ENCODE measurements at regions not wholly inside any gene's neighbourhood (a gene's known extent, or its start where the extent isn't known, plus 50 kb on each side); places are given as distances from the start of the nearest gene placed in this dataset.

DNA sequence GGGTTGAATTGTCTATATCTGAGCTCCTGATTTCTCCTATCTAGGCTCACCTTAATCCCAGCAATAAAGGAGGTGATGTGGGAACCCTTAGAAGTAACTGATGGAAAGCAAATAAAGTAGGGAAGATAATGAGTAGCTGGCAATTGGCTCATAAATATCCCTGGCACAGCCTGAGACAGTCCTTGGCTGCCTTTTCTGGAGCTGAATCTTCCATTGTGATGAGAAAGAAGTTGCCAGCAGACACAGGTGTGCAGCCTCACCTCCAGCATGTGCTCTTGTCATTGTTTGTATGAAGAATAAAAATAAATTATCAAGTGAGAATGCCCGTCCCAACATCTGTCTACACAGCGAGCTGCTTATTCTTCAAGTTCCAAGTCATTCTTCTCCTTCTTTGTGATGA is 53.2 kb upstream of the RASGRP1 start:
- H3K9ac ChIP-seq (replicated peaks; ENCODE audit: extremely low read depth, insufficient read depth, low read length): no peak overlapping the region
- H3K36me3 ChIP-seq (ENCODE audit: control insufficient read depth in 2 of 2, extremely low read depth in 1 of 2, insufficient read depth in 2 of 2, low read length in 2 of 2): no peaks in the 10 kb centered on the region
- no peaks in the 10 kb centered on the region for H3K4me1 ChIP-seq (ENCODE audit: control insufficient read depth, extremely low read depth, insufficient read depth, low read length)
- ChIA-PET CTCF (interaction anchor here (1.1 to 2.9 kb wide), 4 partner anchors 13 to 54 kb away, joined by 3 to 13 read pairs (median 4); no protein-coding TSS in a partner anchor), POLR2A (interaction anchor here (0.7 kb wide), 1 partner anchor 175 kb away, joined by 8 read pairs; no protein-coding TSS in a partner anchor)
- H3K4me2 ChIP-seq (ENCODE audit: insufficient read depth, low read length): no peak overlapping the region
- H3K9me3 ChIP-seq (replicated peaks; ENCODE audit: control insufficient read depth, insufficient read depth, low read length): no peaks in the 10 kb centered on the region
- no peaks in the 10 kb centered on the region for H4K20me1 ChIP-seq (replicated peaks; ENCODE audit: control insufficient read depth, extremely low read depth, insufficient read depth, low read length)
- no peak overlapping the region for H3K27ac ChIP-seq (ENCODE audit: insufficient read depth, low read depth, low read length)
- H3K4me3 ChIP-seq (replicated peaks in 1 of 3; ENCODE audit: insufficient read depth in 1 of 3, low read depth in 1 of 3, low read length in 3 of 3): no peak overlapping the region
- no peak overlapping the region for H2AFZ ChIP-seq (ENCODE audit: low read depth, low read length)
- BruUV-seq (replicated peaks): no TSS peak
- H3K27me3 ChIP-seq (ENCODE audit: control insufficient read depth in 2 of 2, insufficient read depth in 2 of 2, low read length in 2 of 2): peaks cover 6 to 12% of the 10 kb centered on the region in 2 experiments
- no peaks in the 10 kb centered on the region for H3K9me1 ChIP-seq (replicated peaks; ENCODE audit: control insufficient read depth, extremely low read depth, insufficient read depth, low read length)
- H3K79me2 ChIP-seq (ENCODE audit: control insufficient read depth, insufficient read depth, low read length): no peaks in the 10 kb centered on the region
- FAIRE-seq (no peak), DNase-seq (ENCODE audit: low read depth, low spot score) (no peak)
- no peak for TF ChIP-seq POLR2AphosphoS5 (IDR thresholded peaks at IDR 0.05; ENCODE audit: insufficient read depth, low read depth, low read length)
- TF ChIP-seq MYC (IDR thresholded peaks at IDR 0.05; ENCODE audit: low read depth, low read length): no peak
- no peak for TF ChIP-seq POLR2A (IDR thresholded peaks at IDR 0.05; ENCODE audit: low read depth, low read length)
- no peak for TF ChIP-seq FOS (IDR thresholded peaks at IDR 0.05; ENCODE audit: borderline replicate concordance, insufficient read depth, low read length)
- TF ChIP-seq, protein P1, sequence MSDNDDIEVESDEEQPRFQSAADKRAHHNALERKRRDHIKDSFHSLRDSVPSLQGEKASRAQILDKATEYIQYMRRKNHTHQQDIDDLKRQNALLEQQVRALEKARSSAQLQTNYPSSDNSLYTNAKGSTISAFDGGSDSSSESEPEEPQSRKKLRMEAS (IDR thresholded peaks at IDR 0.05; ENCODE audit: insufficient read depth, insufficient read length): no peak
- TF ChIP-seq JUN (IDR thresholded peaks at IDR 0.05; ENCODE audit: borderline replicate concordance, insufficient read depth, insufficient read length, low read depth): no peak
- TF ChIP-seq GATA2 (IDR thresholded peaks at IDR 0.05; ENCODE audit: insufficient read depth, insufficient read length, low read depth, low read length): no peak
- TF ChIP-seq, protein P2, sequence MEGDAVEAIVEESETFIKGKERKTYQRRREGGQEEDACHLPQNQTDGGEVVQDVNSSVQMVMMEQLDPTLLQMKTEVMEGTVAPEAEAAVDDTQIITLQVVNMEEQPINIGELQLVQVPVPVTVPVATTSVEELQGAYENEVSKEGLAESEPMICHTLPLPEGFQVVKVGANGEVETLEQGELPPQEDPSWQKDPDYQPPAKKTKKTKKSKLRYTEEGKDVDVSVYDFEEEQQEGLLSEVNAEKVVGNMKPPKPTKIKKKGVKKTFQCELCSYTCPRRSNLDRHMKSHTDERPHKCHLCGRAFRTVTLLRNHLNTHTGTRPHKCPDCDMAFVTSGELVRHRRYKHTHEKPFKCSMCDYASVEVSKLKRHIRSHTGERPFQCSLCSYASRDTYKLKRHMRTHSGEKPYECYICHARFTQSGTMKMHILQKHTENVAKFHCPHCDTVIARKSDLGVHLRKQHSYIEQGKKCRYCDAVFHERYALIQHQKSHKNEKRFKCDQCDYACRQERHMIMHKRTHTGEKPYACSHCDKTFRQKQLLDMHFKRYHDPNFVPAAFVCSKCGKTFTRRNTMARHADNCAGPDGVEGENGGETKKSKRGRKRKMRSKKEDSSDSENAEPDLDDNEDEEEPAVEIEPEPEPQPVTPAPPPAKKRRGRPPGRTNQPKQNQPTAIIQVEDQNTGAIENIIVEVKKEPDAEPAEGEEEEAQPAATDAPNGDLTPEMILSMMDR (IDR thresholded peaks at IDR 0.05; ENCODE audit: extremely low read depth in 1 of 2, insufficient read depth in 1 of 2, low read depth in 1 of 2, low read length in 2 of 2): no peak
- TF ChIP-seq EZH2 (IDR thresholded peaks at IDR 0.05; ENCODE audit: borderline replicate concordance, low read depth, low read length, severe bottlenecking): no peak
- dilution Hi-C loops (cut with MboI; ENCODE audit: extremely low pct_ligation_motif_present, low sequenced_read_pairs): no loop called here
- intact Hi-C loops (cut with micrococcal nuclease): no loop called here

Measured in endothelial cell of umbilical vein (primary cell).